KBM-7 (cell line): ENCODE measurements at regions not wholly inside any gene's neighbourhood (a gene's known extent, or its start where the extent isn't known, plus 50 kb on each side); places are given as distances from the start of the nearest gene placed in this dataset.
"Not testable (repeated sequence)": the region's sequence is repeated elsewhere in the genome, so short reads cannot be mapped to it uniquely, and the experiment has no call there.

Source experiments
- DNase-seq: peaks from one replicate; pipeline ENCODE4 v3.0.0-alpha.2; 2015
- in situ Hi-C: fragments of 300-500 bp; cut with MboI; formaldehyde crosslinking; loops from 2 replicates; pipeline ENCODE4 v1.14.3; 2020; ENCODE audit warnings: low sequenced_read_pairs, low pct_unique_long_range_greater_than_20kb, mixed read lengths

GRCh38 chr1:187641015-187641414 lies 812.3 kb downstream of the PLA2G4A start:
- DNase-seq, result no peak
- in situ Hi-C loops, result no loop called here

GRCh38 chr1:187641463-187641862 lies 812.7 kb downstream of the PLA2G4A start:
- in situ Hi-C loops, result no loop called here
- DNase-seq, result no peak

- in situ Hi-C loops, result no loop called here
These were observed 813.2 kb downstream of the PLA2G4A start for GRCh38 chr1:187641907-187642306.

GRCh38 chr1:187645651-187646050 lies 816.9 kb downstream of the PLA2G4A start:
- no peak for DNase-seq
- in situ Hi-C loops, result no loop called here

More at GRCh38 chr1:187641907-187642306, 813.2 kb downstream of the PLA2G4A start:
- no peak for DNase-seq

- in situ Hi-C loops, result no loop called here
- DNase-seq, result no peak
These were observed 817.9 kb downstream of the PLA2G4A start for GRCh38 chr1:187646536-187647107.

- no peak for DNase-seq
- in situ Hi-C loops, result no loop called here
These were observed 819.3 kb downstream of the PLA2G4A start for GRCh38 chr1:187648091-187648490.

GRCh38 chr1:187654635-187655034 lies 825.9 kb downstream of the PLA2G4A start:
- in situ Hi-C loops, result no loop called here
- no peak for DNase-seq

GRCh38 chr1:187655104-187655503 lies 826.4 kb downstream of the PLA2G4A start:
- in situ Hi-C loops, result no loop called here
- DNase-seq, result no peak

- in situ Hi-C loops, result no loop called here
These were observed 836.7 kb downstream of the PLA2G4A start for GRCh38 chr1:187665483-187665882.

GRCh38 chr1:187680823-187681222 lies 852.1 kb downstream of the PLA2G4A start:
- in situ Hi-C loops, result no loop called here
- DNase-seq, result no peak

More at GRCh38 chr1:187665483-187665882, 836.7 kb downstream of the PLA2G4A start:
- DNase-seq, result no peak

- DNase-seq, result no peak
- in situ Hi-C loops, result no loop called here
These were observed 853.4 kb downstream of the PLA2G4A start for GRCh38 chr1:187682112-187682511.

- in situ Hi-C loops, result no loop called here
- no peak for DNase-seq
These were observed 856.6 kb downstream of the PLA2G4A start for GRCh38 chr1:187685333-187685732.

- in situ Hi-C loops, result no loop called here
- no peak for DNase-seq
These were observed 860.4 kb downstream of the PLA2G4A start for GRCh38 chr1:187689129-187689528.

GRCh38 chr1:187691439-187691838 lies 862.7 kb downstream of the PLA2G4A start:
- in situ Hi-C loops, result no loop called here
- no peak for DNase-seq

GRCh38 chr1:187692799-187693198 lies 864.0 kb downstream of the PLA2G4A start:
- in situ Hi-C loops, result no loop called here
- no peak for DNase-seq

- DNase-seq, result no peak
- in situ Hi-C loops, result no loop called here
These were observed 867.3 kb downstream of the PLA2G4A start for GRCh38 chr1:187696073-187696472.

- in situ Hi-C loops, DNase-seq: not testable (repeated sequence)
These were observed 874.7 kb downstream of the PLA2G4A start for GRCh38 chr1:187703138-187704130.

- DNase-seq, result no peak
- in situ Hi-C loops, result no loop called here
These were observed 885.7 kb downstream of the PLA2G4A start for GRCh38 chr1:187714470-187714869.

GRCh38 chr1:187715483-187715882 lies 886.7 kb downstream of the PLA2G4A start:
- DNase-seq, result no peak
- in situ Hi-C loops, result no loop called here

GRCh38 chr1:187716160-187716559 lies 887.4 kb downstream of the PLA2G4A start:
- no peak for DNase-seq
- in situ Hi-C loops, result no loop called here
